SW 1271 (cell line): ENCODE measurements at regions not wholly inside any gene's neighbourhood (a gene's known extent, or its start where the extent isn't known, plus 50 kb on each side); places are given as distances from the start of the nearest gene placed in this dataset.

Experiments used
- DNase-seq, 2 experiments: peaks; one replicate each; lab custom pipeline; 2025; lab: John Stamatoyannopoulos, UW

DNA sequence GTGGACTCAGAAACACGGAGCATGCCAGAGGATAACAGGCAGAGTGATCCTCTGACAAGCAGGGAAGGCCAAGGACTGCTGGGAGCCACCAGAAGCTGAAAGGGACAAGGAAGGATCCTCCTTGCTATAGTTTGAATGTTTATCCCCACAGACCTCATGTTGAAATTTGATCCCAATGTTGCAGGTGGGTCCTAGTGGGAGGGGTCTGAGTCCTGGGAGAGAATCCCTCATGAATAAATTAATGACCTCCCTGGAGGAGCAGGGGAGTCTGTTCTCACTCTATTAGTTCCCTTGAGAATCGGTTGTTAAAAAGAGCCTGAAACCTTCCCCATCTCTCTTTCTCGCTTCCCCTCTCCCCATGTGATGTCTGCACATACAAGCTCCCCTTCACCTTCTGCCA, 124.4 kb downstream of the FBXO15 start:
- no peak for DNase-seq

DNA sequence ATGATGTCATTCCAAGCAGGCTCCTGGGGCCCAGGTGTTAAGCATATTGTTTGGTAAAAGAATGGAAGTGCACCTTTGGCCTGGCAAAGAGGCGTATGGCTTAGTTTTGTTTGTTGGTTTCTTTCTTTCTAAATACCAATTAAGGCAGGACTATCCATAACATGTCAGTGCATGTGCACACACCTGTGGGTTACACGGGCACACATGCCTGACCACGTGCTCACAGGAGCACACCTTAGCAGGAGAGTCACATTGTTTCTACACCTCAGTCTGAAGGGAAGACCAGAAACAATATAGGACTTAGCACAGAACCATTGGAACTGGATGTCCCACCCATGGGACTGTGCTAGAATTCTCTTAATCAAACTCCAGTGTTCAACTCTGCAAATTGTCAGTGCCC, 127.8 kb downstream of the FBXO15 start:
- DNase-seq, result no peak

DNA sequence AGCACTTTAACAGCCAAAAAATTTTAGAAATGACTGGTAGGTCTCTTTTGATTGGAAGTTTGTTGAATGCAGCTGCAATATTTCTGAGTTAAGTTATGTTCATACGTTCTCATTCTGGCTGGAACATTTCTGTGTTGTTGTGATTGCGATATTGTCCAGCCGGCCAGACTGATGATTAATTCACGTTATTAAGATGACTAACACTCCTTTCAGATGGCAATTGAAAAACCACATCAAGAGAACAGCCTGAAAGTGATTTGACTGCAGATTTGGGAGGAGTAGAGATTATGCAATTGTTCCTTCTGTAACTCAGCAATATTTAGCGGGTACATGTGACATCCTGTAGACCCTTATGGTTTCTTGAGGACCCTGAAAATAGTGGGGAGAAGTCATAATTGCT, 133.7 kb downstream of the FBXO15 start:
- DNase-seq, result no peak

DNA sequence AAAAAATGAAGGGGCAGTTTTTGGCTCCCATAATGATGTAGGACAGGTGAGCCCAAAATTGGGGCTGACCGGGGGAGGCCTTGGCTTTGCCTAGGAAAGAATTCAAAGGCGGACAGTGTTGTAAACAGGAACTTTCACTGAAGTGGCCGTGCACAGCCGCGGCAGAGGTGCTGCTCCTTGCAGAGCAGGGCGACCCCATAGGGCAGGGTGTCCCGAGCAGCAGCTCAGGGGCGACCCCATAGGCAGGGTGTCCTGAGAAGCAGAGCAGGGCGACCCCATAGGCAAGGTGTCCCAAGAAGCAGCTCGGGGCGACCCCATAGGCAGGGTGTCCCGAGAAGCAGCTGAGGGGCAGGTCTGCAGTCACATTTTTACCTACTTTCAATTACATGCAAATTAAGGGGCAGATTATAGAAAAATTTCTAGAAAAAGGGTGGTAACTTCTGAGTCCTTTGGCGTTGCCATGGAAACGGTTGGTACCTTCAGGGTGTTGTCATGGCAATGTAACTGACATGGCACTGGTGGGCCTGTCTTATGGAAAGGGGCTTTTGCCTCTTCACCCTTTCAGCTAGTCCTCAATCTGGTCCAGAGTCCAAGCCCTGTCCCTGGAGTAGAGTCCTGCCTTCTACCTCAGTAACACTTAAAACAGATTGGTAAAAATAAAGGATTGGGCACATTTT, 134.5 kb downstream of the FBXO15 start:
- no peak for DNase-seq

DNA sequence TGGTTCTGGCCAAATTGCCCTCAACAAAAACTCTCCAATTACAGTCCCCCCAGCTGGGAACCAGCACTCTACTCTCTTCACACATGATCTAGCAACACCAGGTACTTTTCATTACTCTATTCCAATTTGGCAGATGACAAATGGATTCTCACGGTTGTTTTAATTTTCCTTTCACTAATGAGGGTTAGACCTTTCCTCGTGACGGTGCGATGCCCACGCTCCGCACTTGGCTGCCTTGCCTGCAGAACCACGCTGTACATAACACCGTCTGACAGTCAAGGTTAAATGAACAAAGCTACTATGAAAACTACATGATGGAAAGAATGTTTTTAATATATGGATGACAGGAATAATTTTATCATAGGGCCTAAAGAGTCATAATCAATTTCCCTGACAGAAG, 141.5 kb downstream of the FBXO15 start:
- no peak for DNase-seq

DNA sequence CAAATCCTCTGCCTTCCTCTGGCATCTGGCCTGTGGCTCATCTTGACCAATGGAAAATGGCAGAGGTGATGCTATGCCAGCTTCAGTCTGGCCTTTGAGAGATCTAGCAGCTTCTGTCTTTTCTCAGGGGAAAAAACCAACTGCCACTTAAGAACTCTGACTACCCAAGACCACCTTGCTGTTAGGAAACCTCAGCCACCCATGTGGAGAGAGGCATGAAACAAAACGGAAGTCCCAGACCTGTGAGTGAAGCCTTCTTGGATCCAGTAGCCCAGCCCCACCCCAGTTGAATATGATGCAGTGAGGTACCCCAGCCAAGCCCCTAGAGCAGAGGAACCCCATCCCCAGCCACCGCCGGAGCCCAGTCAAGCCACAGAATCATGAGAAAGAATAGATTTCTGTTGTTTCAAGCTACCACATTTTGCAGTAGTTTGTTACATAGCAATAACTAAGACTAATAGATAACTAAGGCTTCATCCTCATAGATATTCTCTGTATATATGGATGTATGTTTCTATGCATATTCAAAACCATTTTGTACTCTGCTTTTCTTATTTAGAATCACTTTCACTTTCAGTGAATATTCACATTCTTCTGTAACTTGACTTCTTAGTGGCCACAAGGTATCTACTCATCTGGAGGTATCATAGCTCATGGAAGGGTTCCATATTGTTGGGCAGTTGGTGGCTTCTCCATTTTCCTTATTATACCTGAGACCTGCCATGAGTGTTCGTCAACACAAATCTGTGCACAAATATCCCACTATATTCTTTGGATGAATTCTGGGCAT, 142.1 kb downstream of the FBXO15 start:
- DNase-seq, result no peak

DNA sequence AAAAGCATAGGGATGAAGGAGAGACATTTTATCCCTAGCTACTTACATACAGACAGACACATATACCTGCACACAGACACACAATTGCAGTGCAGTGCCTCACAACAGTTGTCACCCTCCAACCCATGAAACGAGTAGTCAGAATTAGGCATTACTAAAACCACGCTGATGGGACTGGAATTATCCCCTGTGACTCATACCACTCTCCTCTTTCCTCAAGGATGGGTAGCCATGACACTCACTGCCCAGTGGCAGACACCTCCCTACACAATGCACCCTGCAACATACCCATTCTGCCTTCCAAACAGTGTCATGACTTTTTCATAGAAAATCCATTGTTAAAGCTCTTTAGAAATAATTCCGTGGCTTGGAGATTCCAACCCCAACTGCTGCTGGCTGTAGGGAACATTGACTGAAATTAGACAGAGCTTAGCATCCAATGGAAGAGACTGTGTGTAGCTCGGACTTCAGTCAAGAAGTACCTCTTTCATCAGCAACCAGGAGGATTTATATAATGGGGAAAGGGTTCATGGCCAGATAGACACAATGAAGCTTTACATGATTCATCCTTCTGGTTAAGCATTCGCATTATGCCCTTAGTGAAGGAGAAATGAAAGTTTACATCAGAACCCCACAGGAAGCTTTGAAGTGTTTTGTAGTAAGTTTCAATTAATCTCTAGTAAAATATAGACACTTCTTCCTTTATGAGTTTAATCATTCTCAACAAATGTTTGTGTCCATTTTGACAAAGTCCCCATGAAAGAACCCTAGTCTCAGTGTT, 155.2 kb downstream of the FBXO15 start:
- DNase-seq, result no peak

DNA sequence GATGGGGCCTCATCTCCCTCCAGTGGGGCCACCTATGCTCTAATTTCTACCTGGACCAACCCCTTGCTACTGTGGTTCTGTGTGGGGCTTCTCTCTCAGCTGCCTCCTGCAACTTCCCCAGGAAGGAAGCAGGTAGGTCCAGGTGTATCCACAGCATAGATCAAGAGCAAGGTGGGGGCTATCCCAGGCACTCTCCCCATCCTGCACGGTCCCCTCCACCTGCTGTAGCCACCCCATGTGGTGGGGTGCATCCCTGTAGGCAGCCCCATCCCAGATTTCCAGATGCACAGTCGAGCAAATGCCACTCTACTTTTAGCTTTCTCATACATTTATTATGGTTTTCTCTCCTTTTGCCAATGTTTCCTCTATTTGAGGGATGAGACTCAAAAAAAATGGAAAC, 156.1 kb downstream of the FBXO15 start:
- no peak for DNase-seq

DNA sequence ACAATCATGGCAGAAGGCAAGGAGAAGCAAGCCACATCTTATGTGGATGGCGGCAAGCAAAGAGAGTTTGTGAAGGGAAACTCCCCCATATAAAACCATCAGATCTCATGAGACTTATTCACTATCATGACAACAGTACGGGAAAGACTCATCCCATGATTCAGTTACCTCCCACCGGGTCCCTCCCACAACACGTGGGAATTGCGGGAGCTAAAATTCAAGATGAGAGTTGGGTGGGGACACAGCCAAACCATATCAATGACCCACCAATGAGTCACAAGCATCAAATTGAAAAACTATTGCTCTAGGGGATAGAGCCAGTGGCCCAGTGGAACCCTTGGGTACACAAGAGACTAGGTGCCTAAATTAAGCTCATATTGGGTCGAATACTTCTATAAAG, 157.4 kb downstream of the FBXO15 start:
- no peak for DNase-seq

DNA sequence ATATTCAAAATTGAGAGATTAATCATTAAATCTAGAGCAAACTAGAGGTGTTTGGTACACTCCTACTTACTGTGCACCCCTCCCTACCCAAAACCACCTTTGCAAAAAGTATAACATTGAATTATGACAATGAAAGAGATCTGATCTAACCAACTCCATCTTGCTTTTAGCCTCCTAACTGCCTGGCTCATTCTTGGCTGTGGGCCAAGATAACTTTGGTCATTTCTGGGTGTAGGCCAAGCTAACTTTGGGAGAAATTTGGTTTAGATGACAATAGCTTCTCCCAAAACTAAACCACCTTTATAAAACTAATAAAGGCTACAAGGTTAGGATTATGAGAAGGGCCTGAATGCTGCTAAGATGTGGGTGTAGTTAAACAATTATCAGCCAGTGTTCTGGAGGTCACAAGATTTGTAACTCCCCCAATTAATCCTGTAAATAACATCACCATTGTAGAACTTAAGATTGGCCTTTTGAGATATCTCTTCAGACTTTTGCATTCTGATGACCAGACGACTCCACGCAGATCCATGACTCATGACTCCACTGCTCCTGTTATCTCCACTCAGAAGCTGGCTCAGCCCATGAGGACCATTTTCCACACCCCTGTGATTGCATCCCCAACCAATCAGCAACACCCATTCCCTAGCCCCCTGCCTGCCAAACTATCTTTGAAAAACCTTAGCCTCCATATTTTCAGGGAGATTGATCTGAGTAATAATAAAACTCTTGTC, 160.2 kb downstream of the FBXO15 start:
- DNase-seq, result no peak

DNA sequence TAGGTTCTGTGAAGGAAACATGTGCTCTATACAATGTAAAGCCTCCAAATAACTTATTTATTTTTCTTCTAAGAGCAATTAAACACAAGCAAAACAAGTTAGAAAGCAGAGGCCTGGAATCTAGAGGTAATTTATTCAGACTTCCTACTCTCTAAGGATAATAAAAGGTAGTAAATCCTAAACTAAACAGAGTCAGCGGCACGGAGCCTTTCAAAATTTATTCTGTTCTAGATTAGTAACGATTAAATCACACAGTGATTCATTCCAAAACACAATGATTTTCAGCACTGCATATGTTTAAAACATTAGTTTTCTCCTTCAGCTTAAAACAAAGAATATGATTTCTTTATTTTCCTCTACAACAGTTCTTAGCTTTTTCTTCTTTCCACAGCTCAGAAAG, 160.9 kb downstream of the FBXO15 start:
- DNase-seq, result no peak

DNA sequence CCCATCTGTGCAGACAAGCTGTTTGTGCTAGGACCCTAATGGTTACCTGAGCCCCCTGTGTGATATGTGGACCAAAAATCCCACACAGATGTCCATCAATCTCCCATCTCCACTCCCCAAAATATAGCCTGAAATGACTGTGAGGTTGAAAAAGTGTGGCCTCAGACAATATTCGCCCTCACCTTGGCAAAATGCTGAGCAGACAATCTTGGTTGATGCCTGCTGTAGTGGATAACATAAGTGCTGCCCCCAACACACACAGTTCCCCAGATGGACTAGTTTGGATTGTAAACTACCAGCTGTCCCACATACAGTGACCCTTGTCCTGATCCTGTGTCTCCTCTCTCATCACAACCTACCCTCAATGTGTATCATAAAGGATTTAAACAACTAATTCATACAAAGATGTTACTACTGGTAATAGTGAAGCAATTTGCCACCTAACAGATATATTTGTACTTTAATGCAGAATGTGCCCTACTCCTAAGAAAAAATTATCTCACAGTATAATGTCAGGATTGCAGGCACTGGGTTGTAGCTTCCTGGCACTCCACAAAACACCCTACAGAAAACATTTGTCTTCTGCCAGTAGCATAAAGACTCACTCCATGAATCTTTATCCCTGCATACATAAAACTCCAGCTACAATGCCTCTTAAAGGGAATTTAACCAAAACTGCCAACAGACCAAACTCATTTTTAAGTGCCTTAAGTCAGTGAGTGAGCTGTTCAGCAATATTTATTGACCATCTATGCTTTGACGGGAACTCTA, 161.6 kb downstream of the FBXO15 start:
- DNase-seq, result no peak

DNA sequence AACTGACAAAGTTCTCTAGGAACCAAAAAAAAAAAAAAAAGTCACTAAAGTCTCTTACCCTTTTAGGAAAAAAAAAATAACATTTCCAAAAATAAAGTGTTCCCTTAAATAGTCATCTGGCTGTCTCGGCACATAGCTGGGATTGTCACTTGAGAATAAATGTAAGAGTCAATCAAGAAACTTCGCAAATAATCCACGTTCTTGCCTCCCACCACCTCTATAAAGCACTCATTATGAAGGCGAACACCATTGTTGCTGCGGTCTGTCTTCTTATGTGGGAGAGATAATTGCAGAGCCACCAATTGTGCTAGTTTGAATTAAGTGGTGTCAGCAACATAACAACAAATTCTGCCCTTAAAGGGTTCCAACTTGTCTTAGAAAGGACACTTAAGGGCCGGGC, 163.7 kb downstream of the FBXO15 start:
- no peak for DNase-seq

DNA sequence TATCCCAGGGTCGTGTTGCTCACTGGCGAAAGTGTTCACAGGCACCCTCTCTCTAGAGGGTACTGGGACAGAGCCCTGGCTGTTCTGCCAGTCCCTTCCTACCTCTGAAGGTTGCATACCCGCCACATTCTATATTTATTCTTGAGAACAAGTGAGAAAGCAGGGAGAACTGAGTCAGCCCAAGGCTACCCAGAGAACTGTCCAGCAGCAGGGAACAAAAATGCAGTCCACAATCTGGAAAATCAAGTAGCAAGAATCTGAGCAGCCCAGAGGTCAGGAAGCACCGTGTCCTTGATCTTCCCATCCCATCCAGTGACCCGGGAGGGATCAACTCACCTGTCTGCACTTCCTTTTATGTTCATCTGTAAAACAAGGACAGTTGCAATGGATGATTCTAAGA, 164.1 kb downstream of the FBXO15 start:
- DNase-seq, result no peak

DNA sequence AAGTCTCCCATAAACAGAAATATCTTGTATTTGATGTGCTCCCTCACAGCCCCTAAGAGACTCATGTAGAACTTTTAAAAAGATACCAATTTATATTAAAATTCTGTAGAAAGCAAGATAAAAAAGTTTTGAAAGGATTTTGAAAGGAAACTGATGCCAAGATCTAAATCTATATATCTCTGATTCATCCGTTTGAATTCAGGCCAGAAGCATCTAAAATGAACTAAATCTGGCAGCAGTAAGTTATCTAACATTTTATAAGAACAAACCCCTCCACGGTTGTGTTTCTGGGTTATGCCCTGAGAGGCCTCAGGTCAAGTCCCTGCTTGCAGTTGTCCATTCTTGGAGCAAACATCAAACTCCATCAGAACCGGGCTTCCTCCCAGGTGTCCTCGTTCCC, 165.8 kb downstream of the FBXO15 start:
- no peak for DNase-seq

DNA sequence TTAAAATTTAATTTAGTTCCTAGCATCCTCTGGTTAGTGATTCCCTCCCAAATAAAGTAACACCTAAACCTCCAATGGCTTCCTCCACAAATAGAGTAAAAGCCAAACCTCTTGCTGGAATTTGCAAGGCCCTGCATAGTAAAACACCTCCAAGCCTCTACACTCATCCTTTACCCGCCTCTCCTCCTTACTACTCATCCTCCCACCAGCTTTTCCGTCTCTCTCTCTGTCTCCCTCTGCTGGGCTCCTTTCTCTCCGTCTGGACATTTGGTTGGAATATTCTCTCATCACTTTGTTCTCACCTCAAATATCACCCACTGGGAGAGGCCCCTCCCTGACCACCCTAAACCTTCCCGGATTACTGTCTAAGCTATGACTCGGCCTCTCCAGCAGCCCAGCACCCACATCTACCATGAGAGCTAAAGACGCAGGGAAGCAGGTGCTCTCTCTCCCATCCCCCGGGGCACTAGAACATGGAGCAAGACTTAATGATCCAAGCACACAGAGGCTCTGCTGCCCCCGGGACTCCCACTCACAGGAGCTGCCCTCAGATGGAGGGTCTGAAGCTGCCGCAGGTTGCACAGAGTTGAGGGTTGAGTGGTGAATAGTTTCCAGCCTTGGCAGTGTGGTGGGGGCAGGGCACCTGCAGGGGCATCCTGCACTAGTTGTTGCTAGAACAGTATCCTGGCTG, 167.2 kb downstream of the FBXO15 start:
- peak; percentile 6 to 25 for DNase-seq

DNA sequence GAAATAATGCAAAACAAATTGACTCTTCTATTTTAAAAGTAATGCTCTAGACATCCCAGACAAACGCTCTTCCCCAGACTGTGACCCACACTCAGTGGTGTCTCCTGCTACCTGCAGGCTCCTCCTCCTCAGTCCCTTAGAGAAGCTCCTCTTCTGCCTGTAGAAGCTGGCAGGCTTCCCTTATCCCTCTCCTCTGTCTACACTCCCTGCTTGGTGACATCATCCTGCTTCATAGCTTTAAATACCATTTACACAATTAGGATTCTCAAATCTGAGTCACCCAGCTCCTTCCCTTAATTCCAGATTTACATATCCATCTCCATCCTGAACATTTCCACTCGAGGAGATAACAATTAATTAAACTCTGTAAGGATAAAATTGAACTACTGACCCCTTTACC, 167.9 kb downstream of the FBXO15 start:
- DNase-seq, result no peak

DNA sequence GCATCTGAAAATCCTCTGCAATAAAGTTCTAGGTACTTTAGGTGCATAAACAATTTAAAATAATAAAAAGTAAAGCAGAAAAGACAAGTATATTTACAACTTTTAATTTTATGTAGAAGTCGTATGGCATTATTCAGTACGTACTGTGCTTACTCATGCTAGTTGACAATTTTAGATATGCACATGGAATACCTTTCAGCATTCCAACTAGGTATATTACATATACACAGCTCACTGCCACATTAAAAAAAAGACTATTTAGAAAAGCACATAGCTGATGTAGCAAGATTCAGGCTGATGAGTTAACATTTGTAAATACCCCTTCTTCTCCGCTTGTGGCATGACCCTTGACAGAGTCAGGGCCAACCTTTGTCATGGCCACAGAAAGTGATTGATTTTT, 171.2 kb downstream of the FBXO15 start:
- DNase-seq, result no peak

DNA sequence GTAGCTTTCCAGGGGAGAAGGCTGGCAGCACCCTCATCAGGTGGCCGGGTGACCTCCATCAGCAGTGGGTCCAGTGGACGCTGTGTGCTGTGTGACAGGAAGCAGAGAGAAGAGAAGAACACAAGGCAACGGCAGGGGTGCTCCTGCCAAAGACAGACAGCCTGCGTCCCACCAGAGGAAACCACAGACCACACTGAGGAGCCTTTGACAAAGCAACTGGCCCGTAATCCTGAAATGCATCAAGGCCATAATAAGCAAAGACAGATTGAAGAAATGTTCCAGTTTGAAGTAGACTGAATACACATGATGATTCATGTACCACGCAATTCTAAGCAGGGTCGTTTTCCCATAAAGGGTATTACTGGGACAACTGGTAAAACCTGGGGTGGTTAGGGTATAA, 172.4 kb downstream of the FBXO15 start:
- DNase-seq, result no peak

DNA sequence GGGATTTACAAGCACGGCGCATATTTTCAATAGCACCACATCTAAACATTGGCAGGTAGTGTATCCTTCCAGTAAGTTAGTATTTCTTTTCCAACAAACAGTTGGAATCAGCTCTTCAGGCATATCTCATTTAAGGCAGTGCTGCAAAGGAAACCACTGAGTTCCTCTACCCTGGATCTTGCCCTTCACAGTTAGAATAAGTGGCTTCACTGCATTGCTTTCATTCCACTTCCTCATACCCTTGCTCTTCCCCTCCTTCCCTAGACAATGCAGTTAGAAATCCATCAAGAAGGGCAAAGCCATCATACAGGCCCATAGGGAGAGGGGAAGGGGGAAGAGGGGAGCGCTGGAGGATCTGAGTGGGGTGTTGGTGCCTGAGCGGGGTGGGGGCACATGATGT, 173.7 kb downstream of the FBXO15 start:
- no peak for DNase-seq

DNA sequence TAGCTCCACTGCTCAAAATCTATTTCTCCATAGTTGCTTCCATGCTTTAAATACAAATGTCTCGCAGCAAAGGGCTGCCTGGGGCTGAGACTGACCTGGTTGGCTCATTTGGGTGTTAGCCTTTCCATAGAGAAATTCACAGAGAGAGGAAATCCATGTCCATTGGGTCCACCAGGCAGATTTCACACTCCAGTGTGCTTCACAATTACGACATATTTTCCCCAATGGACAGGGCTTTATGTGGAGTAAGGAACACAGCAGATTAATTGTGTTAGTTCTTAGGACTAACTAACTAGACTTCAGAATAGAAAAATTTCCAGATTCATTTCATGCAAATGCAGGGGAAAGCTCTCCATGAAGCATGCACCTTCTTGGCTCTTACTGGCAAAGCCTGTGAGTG, 180.7 kb downstream of the FBXO15 start:
- DNase-seq, result no peak
